HepG2 (cell line): ENCODE measurements at regions not wholly inside any gene's neighbourhood (a gene's known extent, or its start where the extent isn't known, plus 50 kb on each side); places are given as distances from the start of the nearest gene placed in this dataset.

ENCODE experiments used
- CBFB ChIP-seq: sonication (generic); formaldehyde crosslinking; IDR thresholded peaks from 2 replicates; pipeline ENCODE4 v1.4.0; 2020; ENCODE audit warnings: missing genetic modification reagents
- GZF1 ChIP-seq: sonication (generic); formaldehyde crosslinking; IDR thresholded peaks from 2 replicates; pipeline ENCODE4 v1.5.1; 2020; ENCODE audit warnings: mild to moderate bottlenecking, missing genetic modification reagents
- HDAC1 ChIP-seq: sonication (generic); formaldehyde crosslinking; IDR thresholded peaks from 2 replicates; pipeline ENCODE4 v1.5.1; 2020; ENCODE audit warnings: mild to moderate bottlenecking, missing genetic modification reagents
- HNRNPK ChIP-seq: fragments of 200-400 bp; formaldehyde crosslinking; IDR thresholded peaks from 2 replicates; pipeline ENCODE4 v1.6.1; 2018; ENCODE audit warnings: low read length, low read depth, moderate library complexity, mild to moderate bottlenecking; ENCODE audit not compliant: poor library complexity, severe bottlenecking
- HOXA9 ChIP-seq: sonication (generic); formaldehyde crosslinking; IDR thresholded peaks from 2 replicates; pipeline ENCODE4 v1.8.1; 2022; ENCODE audit warnings: missing genetic modification reagents, mild to moderate bottlenecking, moderate library complexity, borderline replicate concordance
- IKZF4 ChIP-seq: sonication (generic); formaldehyde crosslinking; IDR thresholded peaks from 2 replicates; pipeline ENCODE4 v1.5.1; 2020; ENCODE audit warnings: borderline replicate concordance, mild to moderate bottlenecking, low read depth, missing genetic modification reagents; ENCODE audit errors: not compliant biosample characterization
- JUNB ChIP-seq: sonication (generic); formaldehyde crosslinking; IDR thresholded peaks from 2 replicates; pipeline ENCODE4 v1.8.0; 2022; ENCODE audit warnings: missing genetic modification reagents, mild to moderate bottlenecking, borderline replicate concordance
- KDM4B ChIP-seq: sonication (generic); formaldehyde crosslinking; IDR thresholded peaks from 2 replicates; pipeline ENCODE4 v1.4.0; 2020; ENCODE audit warnings: missing genetic modification reagents
- NFATC3 ChIP-seq: sonication (generic); formaldehyde crosslinking; IDR thresholded peaks from 2 replicates; pipeline ENCODE4 v1.5.1; 2020; ENCODE audit warnings: mild to moderate bottlenecking, missing genetic modification reagents
- NKX3-1 ChIP-seq: sonication (generic); formaldehyde crosslinking; IDR thresholded peaks from 2 replicates; pipeline ENCODE4 v1.5.0; 2020; ENCODE audit warnings: missing genetic modification reagents
- PHF20 ChIP-seq: sonication (generic); formaldehyde crosslinking; IDR thresholded peaks from 2 replicates; pipeline ENCODE4 v1.5.0; 2020; ENCODE audit warnings: mild to moderate bottlenecking, missing genetic modification reagents
- REL ChIP-seq: sonication (generic); formaldehyde crosslinking; conservative IDR thresholded peaks from 2 replicates; pipeline ENCODE4 v1.8.0; 2022; ENCODE audit warnings: mild to moderate bottlenecking, missing genetic modification reagents, moderate library complexity
- SAP130 ChIP-seq: IDR thresholded peaks from 2 replicates; pipeline ENCODE4 v1.6.1; 2016; ENCODE audit warnings: low read depth
- SETDB1 ChIP-seq: sonication (generic); formaldehyde crosslinking; IDR thresholded peaks from 2 replicates; pipeline ENCODE4 v1.5.1; 2020; ENCODE audit warnings: missing genetic modification reagents, mild to moderate bottlenecking, borderline replicate concordance
- SIN3A ChIP-seq: IDR thresholded peaks from 2 replicates; pipeline ENCODE4 v1.6.1; 2011; ENCODE audit warnings: low read depth, mild to moderate bottlenecking, control low read depth, low read length, borderline replicate concordance
- SP4 ChIP-seq: sonication (generic); formaldehyde crosslinking; IDR thresholded peaks from 2 replicates; pipeline ENCODE4 v1.8.1; 2023; ENCODE audit warnings: mild to moderate bottlenecking, missing genetic modification reagents
- SRSF9 ChIP-seq: fragments of 200-400 bp; formaldehyde crosslinking; IDR thresholded peaks from 2 replicates; pipeline ENCODE4 v1.6.1; 2018; ENCODE audit warnings: borderline replicate concordance, mild to moderate bottlenecking, low read depth, low read length; ENCODE audit not compliant: insufficient read depth, poor library complexity, severe bottlenecking
- TBX2 ChIP-seq: sonication (generic); formaldehyde crosslinking; IDR thresholded peaks from 2 replicates; pipeline ENCODE4 v1.5.0; 2020; ENCODE audit warnings: missing genetic modification reagents, mild to moderate bottlenecking, borderline replicate concordance
- ZIK1 ChIP-seq: sonication (generic); formaldehyde crosslinking; IDR thresholded peaks from 2 replicates; pipeline ENCODE4 v1.5.0; 2020; ENCODE audit warnings: mild to moderate bottlenecking, low read depth, missing genetic modification reagents, borderline replicate concordance
- ZNF256 ChIP-seq: sonication (generic); formaldehyde crosslinking; conservative IDR thresholded peaks from 2 replicates; pipeline ENCODE4 v1.4.0; 2020; ENCODE audit warnings: missing genetic modification reagents
- ZNF460 ChIP-seq: sonication (generic); formaldehyde crosslinking; IDR thresholded peaks from 2 replicates; pipeline ENCODE4 v1.5.1; 2020; ENCODE audit warnings: missing genetic modification reagents, mild to moderate bottlenecking, borderline replicate concordance
- ZNF567 ChIP-seq: sonication (generic); formaldehyde crosslinking; IDR thresholded peaks from 2 replicates; pipeline ENCODE4 v1.8.1; 2023; ENCODE audit warnings: mild to moderate bottlenecking, missing genetic modification reagents, borderline replicate concordance
- ZNF589 ChIP-seq: sonication (generic); formaldehyde crosslinking; conservative IDR thresholded peaks from 2 replicates; pipeline ENCODE4 v1.8.0; 2022; ENCODE audit warnings: mild to moderate bottlenecking, moderate library complexity, missing genetic modification reagents
- ZNF674 ChIP-seq: sonication (generic); formaldehyde crosslinking; IDR thresholded peaks from 2 replicates; pipeline ENCODE4 v1.5.0; 2020; ENCODE audit warnings: low read depth, mild to moderate bottlenecking, missing genetic modification reagents
- ZNF703 ChIP-seq: sonication (generic); formaldehyde crosslinking; IDR thresholded peaks from 2 replicates; pipeline ENCODE4 v1.5.1; 2020; ENCODE audit warnings: missing genetic modification reagents, mild to moderate bottlenecking, moderate library complexity, borderline replicate concordance
- ZNF709 ChIP-seq: sonication (generic); formaldehyde crosslinking; IDR thresholded peaks from 2 replicates; pipeline ENCODE4 v1.5.0; 2020; ENCODE audit warnings: mild to moderate bottlenecking, missing genetic modification reagents
- ZNF790 ChIP-seq: sonication (generic); formaldehyde crosslinking; IDR thresholded peaks from 2 replicates; pipeline ENCODE4 v1.8.0; 2022; ENCODE audit warnings: missing genetic modification reagents, mild to moderate bottlenecking, borderline replicate concordance
- TF ChIP-seq, protein P1 (sequence below): sonication (generic); formaldehyde crosslinking; IDR thresholded peaks from 2 replicates; pipeline ENCODE4 v1.8.0; 2022; ENCODE audit warnings: missing genetic modification reagents, mild to moderate bottlenecking, inconsistent platforms, borderline replicate concordance
- TF ChIP-seq, protein P2 (sequence below): sonication (generic); formaldehyde crosslinking; conservative IDR thresholded peaks from 2 replicates; pipeline ENCODE4 v1.5.0; 2020; ENCODE audit warnings: missing genetic modification reagents

GRCh38 chr14:89041257-89041582 is 216.8 kb downstream of the TTC8 start (continued):
- TF ChIP-seq REL (no peak), JUNB (CRISPR knock-in tag) (no peak), ZNF790 (CRISPR knock-in tag) (no peak), ZNF567 (CRISPR knock-in tag) (no peak), ZNF256 (CRISPR knock-in tag) (no peak), GZF1 (no peak), NKX3-1 (CRISPR knock-in tag) (no peak), HDAC1 (CRISPR knock-in tag) (no peak), SAP130 (CRISPR knock-in tag) (peak; percentile 73), ZIK1 (CRISPR knock-in tag) (no peak), PHF20 (CRISPR knock-in tag) (no peak), HNRNPK (no peak), HOXA9 (CRISPR knock-in tag) (no peak), ZNF460 (CRISPR knock-in tag) (no peak), ZNF709 (CRISPR knock-in tag) (no peak), KDM4B (CRISPR knock-in tag) (no peak), SRSF9 (no peak), IKZF4 (no peak), TBX2 (CRISPR knock-in tag) (0 out of 2 replicates have a peak, but pooled peaks have one; percentile 1), NFATC3 (CRISPR knock-in tag) (no peak), SETDB1 (no peak), ZNF674 (CRISPR knock-in tag) (no peak), CBFB (CRISPR knock-in tag) (no peak), SIN3A (0 out of 2 replicates have a peak, but pooled peaks have one; percentile 70), SP4 (CRISPR knock-in tag) (no peak), ZNF589 (CRISPR knock-in tag) (no peak), ZNF703 (CRISPR knock-in tag) (no peak)
- TF ChIP-seq, protein P1, sequence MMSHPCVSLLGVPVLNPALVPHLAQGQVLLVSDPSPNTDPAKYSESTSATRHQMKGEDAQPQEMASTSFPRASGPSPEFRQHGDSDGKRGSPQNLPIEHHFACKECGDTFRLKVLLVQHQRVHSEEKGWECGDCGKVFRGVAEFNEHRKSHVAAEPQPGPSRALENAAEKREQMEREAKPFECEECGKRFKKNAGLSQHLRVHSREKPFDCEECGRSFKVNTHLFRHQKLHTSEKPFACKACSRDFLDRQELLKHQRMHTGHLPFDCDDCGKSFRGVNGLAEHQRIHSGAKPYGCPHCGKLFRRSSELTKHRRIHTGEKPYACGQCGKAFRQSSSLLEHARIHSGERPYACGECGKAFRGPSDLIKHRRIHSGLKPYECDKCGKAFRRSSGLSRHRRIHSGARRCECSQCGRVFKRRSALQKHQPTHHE = no peak
- TF ChIP-seq, protein P2, sequence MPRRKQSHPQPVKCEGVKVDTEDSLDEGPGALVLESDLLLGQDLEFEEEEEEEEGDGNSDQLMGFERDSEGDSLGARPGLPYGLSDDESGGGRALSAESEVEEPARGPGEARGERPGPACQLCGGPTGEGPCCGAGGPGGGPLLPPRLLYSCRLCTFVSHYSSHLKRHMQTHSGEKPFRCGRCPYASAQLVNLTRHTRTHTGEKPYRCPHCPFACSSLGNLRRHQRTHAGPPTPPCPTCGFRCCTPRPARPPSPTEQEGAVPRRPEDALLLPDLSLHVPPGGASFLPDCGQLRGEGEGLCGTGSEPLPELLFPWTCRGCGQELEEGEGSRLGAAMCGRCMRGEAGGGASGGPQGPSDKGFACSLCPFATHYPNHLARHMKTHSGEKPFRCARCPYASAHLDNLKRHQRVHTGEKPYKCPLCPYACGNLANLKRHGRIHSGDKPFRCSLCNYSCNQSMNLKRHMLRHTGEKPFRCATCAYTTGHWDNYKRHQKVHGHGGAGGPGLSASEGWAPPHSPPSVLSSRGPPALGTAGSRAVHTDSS (CRISPR knock-in tag) = no peak
